ENCODE measurements at regions not wholly inside any gene's neighbourhood (a gene's known extent, or its start where the extent isn't known, plus 50 kb on each side); places are given as distances from the start of the nearest gene placed in this dataset.

DNA sequence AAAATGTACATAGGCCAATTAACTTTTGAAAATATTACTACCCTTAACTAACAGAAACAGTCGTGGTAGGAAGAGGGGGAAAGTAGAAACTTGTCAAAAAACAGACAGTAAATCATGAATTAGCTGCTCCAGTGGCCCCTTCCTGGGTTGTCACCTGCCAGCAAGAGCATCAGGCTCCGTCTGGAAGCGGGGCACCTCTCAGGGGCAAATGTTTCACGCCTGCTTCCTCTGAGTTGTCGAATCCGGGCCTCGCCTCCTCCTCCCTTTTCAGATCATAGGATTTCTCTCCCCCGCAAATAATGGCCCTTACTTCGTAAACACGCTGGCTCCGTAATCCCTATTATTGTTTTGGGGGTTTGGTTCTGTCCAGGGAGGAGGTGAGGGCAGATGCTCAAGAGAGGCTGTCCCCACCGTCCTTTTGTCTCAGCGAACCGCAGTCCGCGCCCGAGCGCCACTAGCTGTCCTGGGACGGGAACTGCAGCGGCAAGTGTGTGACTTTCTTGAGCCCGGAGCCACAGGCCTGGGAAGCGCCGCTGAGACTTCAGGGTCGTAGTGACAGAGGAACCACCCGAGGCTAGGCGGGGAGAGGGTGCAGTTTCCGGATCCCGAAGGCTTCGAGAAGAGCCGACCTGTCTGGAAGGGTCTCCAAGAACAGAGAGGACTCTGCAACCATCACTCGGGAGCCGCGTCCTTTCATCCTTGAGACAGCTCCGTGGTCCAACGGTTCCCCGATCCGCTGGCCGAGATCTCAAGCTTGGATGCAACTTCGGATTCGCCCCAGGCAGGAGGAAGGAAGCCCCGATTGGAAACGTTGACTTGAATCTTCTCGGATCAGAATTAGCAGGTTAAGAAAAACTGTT, 214.5 kb upstream of the ZNF184 start (continued):
- TF ChIP-seq REL (CRISPR knock-in tag; conservative IDR thresholded peaks at IDR 0.05) (no peak), ZNF552 (CRISPR knock-in tag; IDR thresholded peaks at IDR 0.05; ENCODE audit: borderline replicate concordance) (no peak), ZNF343 (CRISPR knock-in tag; IDR thresholded peaks at IDR 0.05) (no peak), JDP2 (CRISPR knock-in tag; IDR thresholded peaks at IDR 0.05; ENCODE audit: borderline replicate concordance) (no peak), FOXK2 (IDR thresholded peaks at IDR 0.05) (no peak), HOXD1 (CRISPR knock-in tag; IDR thresholded peaks at IDR 0.05) (no peak), ZBTB7A (CRISPR knock-in tag; IDR thresholded peaks at IDR 0.05) (no peak), ZNF33B (CRISPR knock-in tag; IDR thresholded peaks at IDR 0.05) (no peak), ZNF124 (CRISPR knock-in tag; IDR thresholded peaks at IDR 0.05) (0 out of 2 replicates have a peak, but pooled peaks have one; percentile 2), ZNF17 (CRISPR knock-in tag; IDR thresholded peaks at IDR 0.05) (no peak), ZNF121 (CRISPR knock-in tag; IDR thresholded peaks at IDR 0.05) (no peak), MED1 (CRISPR knock-in tag; IDR thresholded peaks at IDR 0.05) (no peak), ZC3H4 (CRISPR knock-in tag; IDR thresholded peaks at IDR 0.05; ENCODE audit: borderline replicate concordance) (no peak), ATF1 (CRISPR knock-in tag; IDR thresholded peaks at IDR 0.05) (no peak), ZNF839 (CRISPR knock-in tag; IDR thresholded peaks at IDR 0.05; ENCODE audit: borderline replicate concordance) (0 out of 2 replicates have a peak, but pooled peaks have one; percentile 31), MBD4 (IDR thresholded peaks at IDR 0.05; ENCODE audit: borderline replicate concordance, low read length) (no peak), SP2 (CRISPR knock-in tag; IDR thresholded peaks at IDR 0.05) (no peak), KDM5A (IDR thresholded peaks at IDR 0.05; ENCODE audit: borderline replicate concordance, low read length) (peak; percentile 71)
- TF ChIP-seq, protein P1, sequence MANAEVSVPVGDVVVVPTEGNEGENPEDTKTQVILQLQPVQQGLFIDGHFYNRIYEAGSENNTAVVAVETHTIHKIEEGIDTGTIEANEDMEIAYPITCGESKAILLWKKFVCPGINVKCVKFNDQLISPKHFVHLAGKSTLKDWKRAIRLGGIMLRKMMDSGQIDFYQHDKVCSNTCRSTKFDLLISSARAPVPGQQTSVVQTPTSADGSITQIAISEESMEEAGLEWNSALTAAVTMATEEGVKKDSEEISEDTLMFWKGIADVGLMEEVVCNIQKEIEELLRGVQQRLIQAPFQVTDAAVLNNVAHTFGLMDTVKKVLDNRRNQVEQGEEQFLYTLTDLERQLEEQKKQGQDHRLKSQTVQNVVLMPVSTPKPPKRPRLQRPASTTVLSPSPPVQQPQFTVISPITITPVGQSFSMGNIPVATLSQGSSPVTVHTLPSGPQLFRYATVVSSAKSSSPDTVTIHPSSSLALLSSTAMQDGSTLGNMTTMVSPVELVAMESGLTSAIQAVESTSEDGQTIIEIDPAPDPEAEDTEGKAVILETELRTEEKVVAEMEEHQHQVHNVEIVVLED (CRISPR knock-in tag; IDR thresholded peaks at IDR 0.05; ENCODE audit: borderline replicate concordance): no peak
- TF ChIP-seq, protein P2, sequence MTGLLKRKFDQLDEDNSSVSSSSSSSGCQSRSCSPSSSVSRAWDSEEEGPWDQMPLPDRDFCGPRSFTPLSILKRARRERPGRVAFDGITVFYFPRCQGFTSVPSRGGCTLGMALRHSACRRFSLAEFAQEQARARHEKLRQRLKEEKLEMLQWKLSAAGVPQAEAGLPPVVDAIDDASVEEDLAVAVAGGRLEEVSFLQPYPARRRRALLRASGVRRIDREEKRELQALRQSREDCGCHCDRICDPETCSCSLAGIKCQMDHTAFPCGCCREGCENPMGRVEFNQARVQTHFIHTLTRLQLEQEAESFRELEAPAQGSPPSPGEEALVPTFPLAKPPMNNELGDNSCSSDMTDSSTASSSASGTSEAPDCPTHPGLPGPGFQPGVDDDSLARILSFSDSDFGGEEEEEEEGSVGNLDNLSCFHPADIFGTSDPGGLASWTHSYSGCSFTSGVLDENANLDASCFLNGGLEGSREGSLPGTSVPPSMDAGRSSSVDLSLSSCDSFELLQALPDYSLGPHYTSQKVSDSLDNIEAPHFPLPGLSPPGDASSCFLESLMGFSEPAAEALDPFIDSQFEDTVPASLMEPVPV (CRISPR knock-in tag; IDR thresholded peaks at IDR 0.05): peak; percentile 51; the same call in 1 of the 2 replicates
- TF ChIP-seq, protein P3, sequence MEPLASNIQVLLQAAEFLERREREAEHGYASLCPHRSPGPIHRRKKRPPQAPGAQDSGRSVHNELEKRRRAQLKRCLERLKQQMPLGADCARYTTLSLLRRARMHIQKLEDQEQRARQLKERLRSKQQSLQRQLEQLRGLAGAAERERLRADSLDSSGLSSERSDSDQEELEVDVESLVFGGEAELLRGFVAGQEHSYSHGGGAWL (CRISPR knock-in tag; IDR thresholded peaks at IDR 0.05): peak; percentile 69; the same call in 1 of the 2 replicates
- TF ChIP-seq, protein P4, sequence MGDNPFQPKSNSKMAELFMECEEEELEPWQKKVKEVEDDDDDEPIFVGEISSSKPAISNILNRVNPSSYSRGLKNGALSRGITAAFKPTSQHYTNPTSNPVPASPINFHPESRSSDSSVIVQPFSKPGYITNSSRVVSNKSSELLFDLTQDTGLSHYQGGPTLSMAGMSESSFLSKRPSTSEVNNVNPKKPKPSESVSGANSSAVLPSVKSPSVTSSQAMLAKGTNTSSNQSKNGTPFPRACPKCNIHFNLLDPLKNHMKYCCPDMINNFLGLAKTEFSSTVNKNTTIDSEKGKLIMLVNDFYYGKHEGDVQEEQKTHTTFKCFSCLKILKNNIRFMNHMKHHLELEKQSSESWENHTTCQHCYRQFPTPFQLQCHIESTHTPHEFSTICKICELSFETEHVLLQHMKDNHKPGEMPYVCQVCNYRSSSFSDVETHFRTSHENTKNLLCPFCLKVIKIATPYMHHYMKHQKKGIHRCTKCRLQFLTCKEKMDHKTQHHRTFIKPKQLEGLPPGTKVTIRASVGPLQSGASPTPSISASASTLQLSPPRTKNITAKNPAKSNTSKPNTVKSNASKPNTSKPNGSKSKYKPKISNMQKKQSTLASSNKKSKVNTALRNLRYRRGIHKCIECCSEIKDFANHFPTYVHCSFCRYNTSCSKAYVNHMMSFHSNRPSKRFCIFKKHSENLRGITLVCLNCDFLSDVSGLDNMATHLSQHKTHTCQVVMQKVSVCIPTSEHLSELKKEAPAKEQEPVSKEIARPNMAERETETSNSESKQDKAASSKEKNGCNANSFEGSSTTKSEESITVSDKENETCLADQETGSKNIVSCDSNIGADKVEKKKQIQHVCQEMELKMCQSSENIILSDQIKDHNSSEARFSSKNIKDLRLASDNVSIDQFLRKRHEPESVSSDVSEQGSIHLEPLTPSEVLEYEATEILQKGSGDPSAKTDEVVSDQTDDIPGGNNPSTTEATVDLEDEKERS (CRISPR knock-in tag; IDR thresholded peaks at IDR 0.05): no peak
- TF ChIP-seq, protein P5, sequence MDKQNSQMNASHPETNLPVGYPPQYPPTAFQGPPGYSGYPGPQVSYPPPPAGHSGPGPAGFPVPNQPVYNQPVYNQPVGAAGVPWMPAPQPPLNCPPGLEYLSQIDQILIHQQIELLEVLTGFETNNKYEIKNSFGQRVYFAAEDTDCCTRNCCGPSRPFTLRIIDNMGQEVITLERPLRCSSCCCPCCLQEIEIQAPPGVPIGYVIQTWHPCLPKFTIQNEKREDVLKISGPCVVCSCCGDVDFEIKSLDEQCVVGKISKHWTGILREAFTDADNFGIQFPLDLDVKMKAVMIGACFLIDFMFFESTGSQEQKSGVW (CRISPR knock-in tag; IDR thresholded peaks at IDR 0.05; ENCODE audit: borderline replicate concordance): no peak

Data from HepG2 (cell line).